Psoas muscle (tissue), 7 donors: ENCODE measurements at regions not wholly inside any gene's neighbourhood (a gene's known extent, or its start where the extent isn't known, plus 50 kb on each side); places are given as distances from the start of the nearest gene placed in this dataset.

Experiments used
- ATAC-seq, 4 donors: fragments of 200-7000 bp; cut with Tn5 transposase; one replicate each; pipeline ENCODE4 v1.9.1; 2020; ENCODE audit warnings: moderate library complexity in 3 of 4, mild to moderate bottlenecking in 2 of 4
- DNase-seq, 2 donors: peaks; one replicate each; pipeline ENCODE4 v3.0.0-alpha.2; 2020
- H3K27ac ChIP-seq: fragments of 200-600 bp; one replicate; pipeline ENCODE4 v1.8.0; 2022
- H3K27me3 ChIP-seq, 3 donors: fragments of 200-600 bp in 1 of 3; one replicate each; pipeline versions ENCODE4 v1.6.1 to v1.8.0; 2013 to 2022; ENCODE audit warnings: low read length in 2 of 3, mild to moderate bottlenecking in 2 of 3, moderate library complexity in 1 of 3; ENCODE audit not compliant: insufficient read depth in 3 of 3
- H3K36me3 ChIP-seq, 2 donors: fragments of 200-600 bp in 1 of 2; one replicate each; pipeline versions ENCODE4 v1.6.1 to v1.8.0; 2013 to 2022; ENCODE audit warnings: low read depth in 1 of 2, mild to moderate bottlenecking in 1 of 2, moderate library complexity in 1 of 2; ENCODE audit not compliant: insufficient read depth in 1 of 2
- H3K4me1 ChIP-seq: fragments of 200-600 bp; one replicate; pipeline ENCODE4 v1.8.0; 2022
- H3K4me3 ChIP-seq: fragments of 200-600 bp; one replicate; pipeline ENCODE4 v1.8.0; 2022; ENCODE audit warnings: mild to moderate bottlenecking
- H3K9me3 ChIP-seq: fragments of 200-600 bp; one replicate; pipeline ENCODE4 v1.8.0; 2022
- WGBS, 3 donors: extraction: QIAGEN DNeasy Blood & Tissue Kit; methylation state at CpG; one replicate each; pipeline versions ENCODE4 v1.1.6 to v1.1.7; 2013; 5-methylcytosine and 5-hydroxymethylcytosine counted together
- intact Hi-C, 2 donors: fragments of 100-400 bp; cut with DNase I; formaldehyde crosslinking; loops; one replicate each; pipeline versions ENCODE4 v1.11.0 to v1.14.2; 2022
- TF ChIP-seq, protein P1 (sequence below): fragments of 200-600 bp; IDR thresholded peaks from one replicate; pipeline ENCODE4 v1.8.0; 2022; ENCODE audit warnings: antibody characterized with exemption
- donor health status: healthy with polysubstance abuse.
- donor health status: DM: no; HTN: no; CAD: no; lungs with moderate emphysema.
- donor health status: Bipolar disorder and iron deficiency.
- donor health status: healthy.
- donor health status: DM: yes; HTN: yes; CAD: no.
- donor health status: DM: no; HTN: no; CAD: no.
- donor health status: DM: yes; HTN: yes; CAD: no.

- ATAC-seq, result no peak
- H3K4me3 ChIP-seq, result no peak overlapping the region
- no peaks in the 10 kb centered on the region for H3K27me3 ChIP-seq
- intact Hi-C loops, result no loop called here
- TF ChIP-seq, protein P1, sequence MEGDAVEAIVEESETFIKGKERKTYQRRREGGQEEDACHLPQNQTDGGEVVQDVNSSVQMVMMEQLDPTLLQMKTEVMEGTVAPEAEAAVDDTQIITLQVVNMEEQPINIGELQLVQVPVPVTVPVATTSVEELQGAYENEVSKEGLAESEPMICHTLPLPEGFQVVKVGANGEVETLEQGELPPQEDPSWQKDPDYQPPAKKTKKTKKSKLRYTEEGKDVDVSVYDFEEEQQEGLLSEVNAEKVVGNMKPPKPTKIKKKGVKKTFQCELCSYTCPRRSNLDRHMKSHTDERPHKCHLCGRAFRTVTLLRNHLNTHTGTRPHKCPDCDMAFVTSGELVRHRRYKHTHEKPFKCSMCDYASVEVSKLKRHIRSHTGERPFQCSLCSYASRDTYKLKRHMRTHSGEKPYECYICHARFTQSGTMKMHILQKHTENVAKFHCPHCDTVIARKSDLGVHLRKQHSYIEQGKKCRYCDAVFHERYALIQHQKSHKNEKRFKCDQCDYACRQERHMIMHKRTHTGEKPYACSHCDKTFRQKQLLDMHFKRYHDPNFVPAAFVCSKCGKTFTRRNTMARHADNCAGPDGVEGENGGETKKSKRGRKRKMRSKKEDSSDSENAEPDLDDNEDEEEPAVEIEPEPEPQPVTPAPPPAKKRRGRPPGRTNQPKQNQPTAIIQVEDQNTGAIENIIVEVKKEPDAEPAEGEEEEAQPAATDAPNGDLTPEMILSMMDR, result no peak
- no peaks in the 10 kb centered on the region for H3K36me3 ChIP-seq
- DNase-seq, result no peak
- H3K4me1 ChIP-seq, result no peaks in the 10 kb centered on the region
- H3K9me3 ChIP-seq, result no peaks in the 10 kb centered on the region
- H3K27ac ChIP-seq, result no peak overlapping the region
- 83 to 90% (median 87%) methylated on average over 3 of the region's 3 CpGs for WGBS, 3 donors
Observed at GRCh38 chr9:102875687-102876086, 119.4 kb upstream of the CYLC2 start.

DNA sequence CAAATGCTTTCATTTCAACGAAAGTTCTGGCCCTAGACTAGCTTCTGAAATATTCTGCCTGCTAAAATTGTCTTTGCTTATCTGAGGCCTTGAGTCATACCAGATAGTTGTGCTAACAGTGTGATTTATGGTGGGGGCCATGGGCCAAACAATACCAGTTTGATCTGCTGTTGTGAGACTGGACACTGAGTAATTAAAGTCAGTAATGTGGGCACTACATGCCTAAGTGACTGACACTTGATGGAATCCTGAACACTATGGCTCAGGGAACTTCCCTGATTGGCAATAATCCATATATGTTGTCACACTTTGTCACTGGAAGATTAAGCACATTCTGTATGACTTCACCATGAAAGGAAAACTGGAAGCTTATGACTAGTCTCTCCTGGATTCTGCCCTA is 127.6 kb upstream of the CYLC2 start:
- H3K4me1 ChIP-seq, result no peaks in the 10 kb centered on the region
- no peaks in the 10 kb centered on the region for H3K36me3 ChIP-seq
- no peaks in the 10 kb centered on the region for H3K9me3 ChIP-seq
- no peak for ATAC-seq
- no peak overlapping the region for H3K27ac ChIP-seq
- no peaks in the 10 kb centered on the region for H3K27me3 ChIP-seq
- DNase-seq, result no peak
- WGBS, 3 donors, result 28 to 64% (median 49%) methylated on average over 1 of the region's 1 CpG
- no peak overlapping the region for H3K4me3 ChIP-seq
- intact Hi-C loops, result no loop called here
- TF ChIP-seq, protein P1, result no peak

DNA sequence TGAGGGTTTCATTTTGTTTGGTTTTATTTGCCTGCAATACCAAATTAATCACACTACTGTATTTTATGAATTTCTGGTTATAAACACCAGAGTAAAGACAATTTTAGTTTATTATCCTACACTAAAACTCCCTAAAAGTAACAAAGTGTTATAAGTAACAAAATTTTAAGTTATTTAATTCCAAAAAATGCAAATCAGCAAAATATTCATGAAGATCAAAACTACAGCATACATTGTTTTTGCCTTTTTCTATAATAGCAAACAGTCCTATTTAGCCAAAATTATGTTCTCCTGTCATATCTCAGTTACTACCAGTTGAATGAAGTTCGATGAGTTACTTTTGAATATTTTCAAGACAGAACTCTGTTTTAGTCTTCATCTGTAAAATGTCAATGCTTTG is 132.7 kb upstream of the CYLC2 start:
- Histone ChIP-seq H3K9me3 (no peaks in the 10 kb centered on the region), H3K27me3 (no peaks in the 10 kb centered on the region), H3K36me3 (no peaks in the 10 kb centered on the region), H3K27ac (no peak overlapping the region), H3K4me1 (no peaks in the 10 kb centered on the region), H3K4me3 (no peak overlapping the region)
- 69 to 87% (median 78%) methylated on average over 1 of the region's 1 CpG for WGBS, 3 donors
- intact Hi-C loops, result no loop called here
- no peak for ATAC-seq
- DNase-seq, result no peak
- TF ChIP-seq, protein P1, result no peak

DNA sequence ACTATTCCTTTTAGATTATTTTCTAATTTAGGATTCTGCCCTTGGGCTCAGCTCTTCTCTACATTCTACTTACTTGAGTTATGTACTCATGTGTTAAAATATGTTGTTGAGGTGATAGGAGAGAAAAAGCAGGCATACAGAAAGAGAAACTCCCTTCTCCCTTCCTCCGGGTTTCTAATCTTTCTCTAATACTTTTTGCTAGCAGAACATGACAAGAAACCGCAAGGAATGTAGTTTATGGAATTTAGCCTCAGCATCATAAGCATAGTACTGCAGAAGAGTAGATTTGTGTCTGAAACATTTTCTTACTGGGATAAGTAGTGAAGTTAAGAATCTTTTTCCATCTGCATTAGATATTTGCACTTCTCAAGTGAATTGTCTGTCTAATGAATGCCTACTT is 139.5 kb upstream of the CYLC2 start:
- intact Hi-C loops, result no loop called here
- Histone ChIP-seq H3K27me3 (no peaks in the 10 kb centered on the region), H3K36me3 (no peaks in the 10 kb centered on the region), H3K27ac (no peak overlapping the region), H3K4me1 (no peaks in the 10 kb centered on the region), H3K9me3 (no peaks in the 10 kb centered on the region), H3K4me3 (no peak overlapping the region)
- 69 to 75% (median 74%) methylated on average over 2 of the region's 2 CpGs for WGBS, 3 donors
- TF ChIP-seq, protein P1, result no peak
- ATAC-seq (no peak), DNase-seq (no peak)

- intact Hi-C loops, result no loop called here
- Histone ChIP-seq H3K27ac (no peak overlapping the region), H3K27me3 (no peaks in the 10 kb centered on the region), H3K9me3 (no peaks in the 10 kb centered on the region), H3K36me3 (no peaks in the 10 kb centered on the region), H3K4me3 (no peak overlapping the region), H3K4me1 (no peaks in the 10 kb centered on the region)
- ATAC-seq, result no peak
- no peak for DNase-seq
- WGBS, 3 donors, result 58 to 78% (median 74%) methylated on average over 1 of the region's 1 CpG
- TF ChIP-seq, protein P1, result no peak
Observed at GRCh38 chr9:102845827-102846371, 149.2 kb upstream of the CYLC2 start.
